Limb (tissue), 2 donors: ENCODE measurements at regions not wholly inside any gene's neighbourhood (a gene's known extent, or its start where the extent isn't known, plus 50 kb on each side); places are given as distances from the start of the nearest gene placed in this dataset.
"Not testable (repeated sequence)": the region's sequence is repeated elsewhere in the genome, so short reads cannot be mapped to it uniquely, and the experiment has no call there.

Experiments used
- DNase-seq, 2 donors: peaks; one replicate each; pipeline ENCODE4 v3.0.0-alpha.2; 2016; ENCODE audit errors: extremely low spot score in 2 of 2

- DNase-seq = not testable (repeated sequence)
Measured at GRCh38 chr15:20010759-20011158, 530.8 kb downstream of the GOLGA6L6 start.

- not testable (repeated sequence) for DNase-seq
Measured at GRCh38 chr15:20009619-20010018, 532.0 kb downstream of the GOLGA6L6 start.

DNA sequence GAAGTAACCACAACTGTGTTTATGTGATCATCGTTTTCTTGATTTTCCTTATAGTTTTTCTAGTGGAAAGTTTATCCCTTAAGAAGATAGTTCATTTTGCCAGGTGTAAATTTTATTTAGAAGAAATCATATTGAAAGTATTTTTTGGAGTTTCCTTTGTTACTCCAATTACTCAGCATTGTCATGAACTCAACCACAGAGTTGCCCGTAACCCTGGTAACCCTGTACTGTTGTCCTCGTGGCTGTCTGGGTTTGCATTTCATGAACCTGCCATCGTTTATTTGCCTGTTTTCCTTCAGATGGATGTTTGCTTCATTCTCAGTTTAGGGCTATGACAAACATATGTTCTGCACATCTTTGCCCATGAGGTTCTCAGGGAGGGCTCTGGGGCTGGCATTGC lies 534.3 kb downstream of the GOLGA6L6 start:
- DNase-seq = not testable (repeated sequence)

DNA sequence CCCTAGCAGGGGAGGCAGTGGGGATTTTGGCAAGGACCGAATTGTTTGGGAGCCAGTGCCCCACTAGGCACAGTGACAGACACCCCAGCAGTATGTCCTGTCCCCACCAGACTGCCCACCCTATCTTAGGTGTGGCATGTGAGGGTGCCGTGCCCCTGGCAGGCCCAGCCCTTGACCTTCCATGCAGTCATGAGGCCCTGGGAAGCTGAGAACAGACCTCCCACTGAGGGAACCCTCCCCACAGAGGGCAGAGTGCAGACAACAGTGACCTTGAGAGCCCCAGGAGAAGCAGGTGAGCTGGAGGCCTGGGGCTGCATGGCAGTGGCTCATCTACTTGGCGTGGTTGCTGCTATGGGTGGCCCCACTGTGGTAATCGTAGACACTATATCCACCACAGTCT lies 538.1 kb downstream of the GOLGA6L6 start:
- not testable (repeated sequence) for DNase-seq

DNA sequence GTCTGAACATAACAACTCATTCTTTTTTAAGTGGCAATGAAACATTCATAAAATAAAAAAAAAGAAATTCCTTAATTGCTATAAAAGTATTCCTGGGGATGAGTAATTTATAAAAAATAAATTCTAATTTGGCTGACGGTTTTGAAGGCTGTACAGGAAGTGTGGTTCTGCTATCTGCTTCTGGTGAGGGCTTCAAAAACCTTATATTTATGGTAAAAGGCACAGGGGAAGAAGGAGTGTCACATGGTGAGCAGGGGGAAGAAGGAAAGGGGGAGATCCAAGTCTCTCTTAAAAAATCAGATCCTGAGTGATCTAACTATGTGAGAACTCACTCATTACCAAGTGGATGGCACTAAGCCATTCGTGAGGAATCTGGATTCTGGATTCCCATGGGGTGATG lies 539.0 kb downstream of the GOLGA6L6 start:
- not testable (repeated sequence) for DNase-seq

DNA sequence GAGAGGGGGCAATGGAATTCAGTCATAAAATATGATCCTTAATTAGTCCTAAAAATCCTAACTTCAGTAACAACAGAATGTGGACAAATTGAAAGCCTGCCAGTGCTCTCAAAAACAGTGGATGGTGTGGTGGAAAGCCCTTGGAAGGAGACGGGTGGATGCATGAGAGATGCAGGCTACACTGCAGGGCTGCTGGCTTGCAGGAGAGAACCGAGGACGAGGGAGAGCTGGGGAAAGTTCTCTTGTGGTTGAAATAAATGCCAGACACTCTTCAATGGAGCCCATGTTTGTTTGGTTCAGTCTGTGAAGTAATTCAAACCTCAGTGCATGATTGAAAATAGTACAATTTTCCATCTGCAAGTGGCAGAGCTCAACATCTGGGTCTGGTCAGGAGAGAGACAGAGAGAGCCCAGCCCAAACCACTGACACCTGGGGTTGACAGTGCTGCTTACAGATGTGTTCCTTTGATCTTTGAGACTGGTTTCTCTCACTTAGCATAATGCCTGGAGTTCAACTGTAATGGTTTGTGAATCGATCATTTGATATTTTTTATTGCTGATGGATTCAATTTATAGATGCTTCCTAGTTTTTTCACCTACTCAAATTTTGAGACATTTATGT lies 544.9 kb downstream of the GOLGA6L6 start:
- not testable (repeated sequence) for DNase-seq

DNA sequence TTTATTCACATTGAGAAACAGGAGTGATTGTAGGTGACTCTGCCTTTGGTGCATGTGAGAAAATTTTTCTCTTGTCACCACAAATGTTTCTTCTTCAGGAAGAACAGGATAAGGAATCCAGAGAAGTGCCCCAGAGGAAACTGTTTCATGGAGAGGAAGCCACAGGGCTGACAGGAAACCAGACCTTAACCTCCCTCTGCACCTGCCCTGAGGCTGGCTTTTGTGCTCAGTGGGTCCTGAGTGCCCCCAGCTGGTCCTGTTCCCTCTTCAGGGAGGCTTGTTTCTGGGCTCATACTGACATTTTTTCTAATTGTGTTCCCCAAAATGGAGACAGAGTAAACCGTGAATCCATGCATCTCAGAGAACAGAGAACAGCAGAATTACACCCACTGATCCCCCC lies 546.3 kb downstream of the GOLGA6L6 start:
- DNase-seq = not testable (repeated sequence)

- no peak for DNase-seq
Measured at GRCh38 chr15:19992428-19992827, 549.2 kb downstream of the GOLGA6L6 start.

DNA sequence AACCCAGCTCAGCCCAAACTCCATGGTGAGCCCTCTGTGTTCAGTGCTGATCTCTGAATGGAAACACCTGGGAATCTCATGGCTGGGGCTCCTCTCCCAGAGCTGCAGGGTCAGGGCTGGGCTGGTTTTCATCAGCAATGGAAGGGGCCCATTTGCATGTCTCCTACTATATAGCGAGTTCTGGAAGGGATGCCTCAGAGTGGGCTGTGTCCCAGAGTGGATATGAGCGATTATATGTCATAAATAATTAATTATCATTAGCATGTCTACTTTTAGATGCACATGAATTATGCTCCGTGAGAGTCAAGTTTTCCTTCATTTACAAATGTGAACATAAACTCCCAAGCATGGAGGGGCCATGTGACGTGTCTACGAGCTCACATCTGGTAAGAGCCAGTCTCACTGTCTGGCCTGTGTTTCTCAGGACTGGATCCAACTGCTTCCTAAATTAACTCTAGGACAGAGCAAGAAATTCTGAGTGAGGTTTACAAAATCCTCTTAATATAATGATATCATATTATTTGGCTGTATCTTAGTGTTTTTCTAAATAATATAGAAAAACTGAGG lies 553.4 kb downstream of the GOLGA6L6 start:
- DNase-seq = no peak

DNA sequence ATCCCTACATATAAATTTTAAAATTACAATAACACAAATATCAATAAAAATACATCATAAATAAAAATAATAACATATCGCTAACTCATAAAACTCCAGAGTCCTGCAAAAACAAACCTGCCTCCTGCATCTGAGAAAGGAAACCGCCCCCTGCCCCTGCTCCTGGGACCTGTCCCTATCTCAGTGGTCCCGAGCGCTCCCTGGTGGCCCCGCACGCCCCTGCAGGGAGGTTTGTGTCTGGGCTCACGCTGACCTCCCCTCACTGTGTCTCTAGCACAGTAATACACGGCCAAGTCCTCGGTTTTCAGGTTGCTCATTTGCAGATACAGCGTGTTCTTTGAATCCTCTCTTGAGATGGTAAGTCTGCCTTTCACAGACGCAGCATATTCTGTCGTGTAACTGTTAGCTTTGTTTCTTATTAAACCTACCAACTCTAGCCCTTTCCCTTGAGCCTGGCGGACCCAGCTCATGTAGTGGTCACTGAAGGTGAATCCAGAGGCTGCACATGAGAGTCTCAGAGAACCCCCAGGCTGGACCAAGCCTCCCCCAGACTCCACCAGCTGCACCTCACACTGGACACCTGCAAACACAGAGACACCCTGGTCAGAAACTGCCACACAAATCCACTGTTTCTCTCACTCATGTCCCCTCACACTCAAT lies 554.1 kb downstream of the GOLGA6L6 start:
- DNase-seq = no peak

- no peak for DNase-seq
Measured at GRCh38 chr15:19984101-19984500, 557.5 kb downstream of the GOLGA6L6 start.

GRCh38 chr15:19974998-19975397 lies 566.6 kb downstream of the GOLGA6L6 start:
- DNase-seq = no peak

DNA sequence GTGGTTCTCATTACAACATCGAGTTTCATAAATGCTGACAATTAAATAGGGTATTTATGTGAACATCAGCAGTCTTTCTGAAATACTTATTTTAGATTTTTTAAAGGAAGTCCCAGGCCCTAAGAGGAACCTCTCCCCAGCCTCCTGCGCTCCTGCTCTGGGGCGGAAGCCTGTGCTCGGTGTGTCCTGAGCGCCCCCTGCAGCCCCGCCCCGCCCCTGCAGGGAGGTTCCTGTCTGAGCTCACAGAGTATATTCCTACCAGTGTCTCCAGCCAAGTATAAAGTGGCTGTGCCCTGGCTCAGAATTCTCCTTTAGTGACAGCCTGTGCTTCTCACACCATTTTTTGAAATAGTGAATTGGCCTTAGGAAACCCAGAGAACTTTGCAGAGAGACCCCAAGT lies 567.9 kb downstream of the GOLGA6L6 start:
- no peak for DNase-seq

- DNase-seq = not testable (repeated sequence)
Measured at GRCh38 chr15:19972582-19972981, 569.0 kb downstream of the GOLGA6L6 start.

DNA sequence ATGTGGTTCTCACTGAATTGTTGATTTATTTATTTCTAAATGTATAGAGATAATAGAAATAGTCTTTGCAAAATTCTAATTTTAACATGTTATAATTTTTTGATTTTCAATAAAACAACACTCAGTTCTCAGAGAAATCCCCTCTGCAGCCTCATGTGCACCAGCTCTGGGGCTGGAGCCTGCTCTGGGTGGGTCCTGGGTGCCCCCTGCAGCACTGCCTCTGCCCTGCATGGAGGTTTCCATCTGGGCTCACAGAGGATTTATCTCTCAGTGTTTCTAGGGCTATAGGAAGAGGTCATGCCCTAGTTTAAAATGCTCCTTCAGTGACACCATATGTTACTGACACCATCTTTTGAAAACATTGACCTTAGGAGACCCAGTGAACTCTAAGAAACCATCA lies 576.0 kb downstream of the GOLGA6L6 start:
- DNase-seq = not testable (repeated sequence)

DNA sequence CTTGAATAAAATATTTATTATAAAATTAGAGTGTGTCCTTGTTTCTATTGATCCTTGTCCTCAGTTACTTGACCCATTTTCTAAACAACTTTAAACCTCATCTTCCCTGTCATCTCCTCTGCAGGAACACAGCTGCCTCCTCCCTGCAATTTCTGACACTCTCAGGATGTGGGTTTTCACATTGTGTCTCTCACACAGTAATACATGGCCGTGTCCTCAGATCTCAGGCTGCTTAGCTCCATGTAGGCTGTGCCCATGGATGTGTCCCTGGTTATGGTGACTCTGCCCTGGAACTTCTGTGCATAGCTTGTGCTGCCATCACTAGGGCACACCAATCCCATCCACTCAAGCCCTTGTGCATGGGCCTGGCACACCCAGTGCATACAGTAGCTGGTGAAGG lies 577.1 kb downstream of the GOLGA6L6 start:
- not testable (repeated sequence) for DNase-seq

DNA sequence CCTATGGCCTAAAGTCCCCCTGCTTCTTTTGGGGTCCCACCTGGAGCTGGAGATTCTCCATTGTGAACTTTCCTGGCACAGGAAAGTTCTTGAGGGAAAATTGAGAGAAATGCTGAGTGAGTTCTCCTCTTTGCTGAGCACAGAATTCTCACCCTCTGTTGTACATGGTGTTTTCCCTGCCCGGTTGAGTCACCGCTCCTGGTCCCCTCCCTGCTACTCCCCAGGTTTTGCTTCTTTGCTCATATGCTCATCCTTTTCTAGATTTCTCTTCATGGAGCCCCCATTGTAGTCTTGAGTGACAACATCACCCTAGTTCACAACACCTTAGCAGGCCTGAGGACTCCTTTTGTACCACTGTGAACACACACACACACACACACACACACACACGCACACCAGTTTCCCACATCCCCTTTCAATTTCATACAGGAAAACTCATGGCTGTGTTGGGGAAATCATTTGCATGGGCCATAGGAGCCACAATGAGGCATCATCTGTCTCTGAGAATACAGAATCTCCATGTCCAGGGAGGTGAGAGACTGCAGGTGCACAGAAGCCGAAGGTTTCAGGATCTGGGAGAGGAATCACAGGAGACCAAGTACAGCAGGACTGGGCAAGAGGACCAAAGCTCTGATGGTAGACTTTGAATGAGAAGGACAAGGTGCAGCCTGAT lies 585.3 kb downstream of the GOLGA6L6 start:
- DNase-seq = no peak

DNA sequence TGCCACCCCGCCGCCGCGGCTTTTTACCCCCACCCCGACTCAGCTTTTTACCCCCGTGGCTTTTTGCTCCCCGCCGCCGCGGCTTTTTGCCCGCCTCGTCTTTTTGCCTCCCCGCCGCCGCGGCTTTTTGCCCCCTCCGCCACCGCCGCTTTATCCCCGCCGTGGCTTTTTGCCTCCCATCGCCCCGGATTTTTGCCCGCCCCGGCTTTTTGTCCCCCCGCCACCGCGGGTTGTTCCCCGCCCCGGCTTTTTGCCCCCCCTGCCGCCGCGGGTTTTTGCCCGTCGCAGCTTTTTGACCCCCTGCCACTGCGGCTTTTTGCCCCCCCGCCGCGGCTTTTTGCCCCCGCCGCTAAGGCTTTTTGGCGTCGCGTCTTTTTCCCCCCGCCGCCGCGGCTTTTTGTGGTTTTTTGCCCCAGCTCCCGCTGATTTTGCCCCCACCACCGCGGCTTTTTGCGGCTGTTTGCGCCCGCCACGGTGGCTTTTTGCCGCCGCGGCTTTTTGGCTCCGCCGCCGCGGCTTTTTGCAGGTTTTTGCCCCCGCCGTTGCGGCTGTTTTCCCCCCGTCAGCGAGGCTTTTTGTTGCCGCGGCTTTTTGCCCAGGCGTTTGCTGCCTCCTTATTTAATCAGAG lies 597.2 kb downstream of the GOLGA6L6 start:
- DNase-seq = no peak

- no peak for DNase-seq
Measured at GRCh38 chr15:19943515-19943914, 598.1 kb downstream of the GOLGA6L6 start.

DNA sequence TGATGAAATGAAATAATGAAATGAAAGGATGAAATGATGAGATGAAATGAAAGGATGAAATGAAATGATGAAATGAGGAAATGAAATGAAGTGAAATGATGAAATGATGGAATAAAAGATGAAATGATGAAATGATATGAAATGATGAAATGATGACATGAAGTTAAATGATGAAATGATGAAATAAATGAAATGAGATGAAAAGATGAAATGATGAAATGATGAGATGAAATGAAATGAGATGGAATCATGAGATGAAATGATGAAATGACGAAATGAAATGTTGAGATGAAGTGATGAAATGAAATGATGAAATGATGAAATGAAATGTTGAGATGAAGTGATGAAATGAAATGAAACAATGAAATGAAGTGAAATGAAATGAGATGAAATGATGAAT lies 638.3 kb downstream of the GOLGA6L6 start:
- not testable (repeated sequence) for DNase-seq

GRCh38 chr15:19902388-19902787 lies 639.2 kb downstream of the GOLGA6L6 start:
- not testable (repeated sequence) for DNase-seq

- not testable (repeated sequence) for DNase-seq
Measured at GRCh38 chr15:19901414-19901813, 640.2 kb downstream of the GOLGA6L6 start.
